HepG2 (cell line): ENCODE measurements at regions not wholly inside any gene's neighbourhood (a gene's known extent, or its start where the extent isn't known, plus 50 kb on each side); places are given as distances from the start of the nearest gene placed in this dataset.

Experiments
- ATAC-seq: fragments of 200-7000 bp; cut with Tn5 transposase; 3 replicates; pipeline ENCODE4 v1.9.1; 2020; ENCODE audit warnings: mild to moderate bottlenecking, moderate library complexity
- BruUV-seq: library from RNA; stranded (reverse); fragments of 400-500 nt; replicated peaks from 2 replicates; lab custom pipeline; 2021; lab: Mats Ljungman, UMichigan
- CTCF ChIA-PET: fragments of 300-600 bp; formaldehyde crosslinking; extraction: SDS; loops from one replicate; lab custom pipeline; 2021; ENCODE audit warnings: low total read pairs, inconsistent platforms, low intra/inter-chr PET ratio; lab: Yijun Ruan, JAX
- POLR2A ChIA-PET: fragments of 350-600 bp; sonication (Branson Sonifier 250); formaldehyde crosslinking; loops from one replicate; lab custom pipeline; 2020; ENCODE audit warnings: antibody characterized with exemption, inconsistent platforms; lab: Yijun Ruan, JAX
- DNase-seq: peaks from one replicate; pipeline ENCODE4 v3.0.0-alpha.2; 2015; ENCODE audit warnings: low spot score
- FAIRE-seq: peaks from 3 replicates; lab custom pipeline; 2011; peaks lifted over from hg19 to GRCh38; lab: Jason Lieb, UNC
- H2AFZ ChIP-seq: one replicate; pipeline ENCODE4 v1.6.1; 2011; ENCODE audit warnings: low read length, inconsistent platforms
- H3K27ac ChIP-seq: fragments of 300-600 bp; 3 replicates; pipeline ENCODE4 v1.8.0; 2011; ENCODE audit warnings: mixed run types, mild to moderate bottlenecking, mixed read lengths, low read length, inconsistent platforms; ENCODE audit not compliant: insufficient read depth; ENCODE audit errors: extremely low read length
- H3K27me3 ChIP-seq, 2 experiments: fragments of 200-600 bp in 1 of 2; 2 replicates in 1 of 2; 3 replicates in 1 of 2; pipeline versions ENCODE4 v1.6.0 to v1.8.0; 2011; ENCODE audit warnings: low read length in 2 of 2, mild to moderate bottlenecking in 2 of 2, moderate library complexity in 2 of 2, inconsistent platforms in 1 of 2; ENCODE audit not compliant: insufficient read depth in 2 of 2, control insufficient read depth in 1 of 2
- H3K36me3 ChIP-seq, 2 experiments: fragments of 200-600 bp in 1 of 2; replicated peaks in 1 of 2; 2 replicates in 1 of 2; 3 replicates in 1 of 2; pipeline versions ENCODE4 v1.5.1 to v1.8.0; 2011; ENCODE audit warnings: low read length in 2 of 2, inconsistent platforms in 1 of 2; ENCODE audit not compliant: insufficient read depth in 2 of 2, control insufficient read depth in 1 of 2
- H3K4me1 ChIP-seq: 2 replicates; pipeline ENCODE4 v1.5.1; 2012; ENCODE audit warnings: low read length, inconsistent platforms; ENCODE audit not compliant: insufficient read depth
- H3K4me2 ChIP-seq: 2 replicates; pipeline ENCODE4 v1.6.0; 2011; ENCODE audit warnings: low read depth, low read length, inconsistent platforms
- H3K4me3 ChIP-seq, 3 experiments: fragments of 200-600 bp in 1 of 3; sonication (generic), shearing (Covaris generic) in 1 of 3; replicated peaks in 1 of 3; 2 replicates each; pipeline ENCODE4 v1.5.1; 2011 to 2016; ENCODE audit warnings: low read length in 3 of 3, inconsistent platforms in 2 of 3, low read depth in 2 of 3, mild to moderate bottlenecking in 2 of 3, control low read depth in 1 of 3, mixed read lengths in 1 of 3; ENCODE audit not compliant: insufficient read depth in 1 of 3
- H3K79me2 ChIP-seq: one replicate; pipeline ENCODE4 v1.6.1; 2011; ENCODE audit warnings: low read length, inconsistent platforms; ENCODE audit not compliant: insufficient read depth
- H3K9ac ChIP-seq: 2 replicates; pipeline ENCODE4 v1.6.0; 2011; ENCODE audit warnings: mild to moderate bottlenecking, low read depth, low read length, inconsistent platforms; ENCODE audit not compliant: insufficient read depth
- H3K9me3 ChIP-seq: 2 replicates; pipeline ENCODE4 v1.5.1; 2012; ENCODE audit warnings: mild to moderate bottlenecking, low read length
- H4K20me1 ChIP-seq: 2 replicates; pipeline ENCODE4 v1.6.0; 2011; ENCODE audit warnings: inconsistent platforms, mild to moderate bottlenecking, low read length, moderate library complexity; ENCODE audit not compliant: insufficient read depth
- ARID5B ChIP-seq: IDR thresholded peaks from 2 replicates; pipeline ENCODE4 v1.4.0; 2020; ENCODE audit warnings: mild to moderate bottlenecking, missing genetic modification reagents
- GATAD2A ChIP-seq: IDR thresholded peaks from 2 replicates; pipeline ENCODE4 v1.6.1; 2016
- HDAC2 ChIP-seq: sonication (generic); formaldehyde crosslinking; IDR thresholded peaks from 2 replicates; pipeline ENCODE4 v1.4.0; 2020; ENCODE audit warnings: missing genetic modification reagents
- NCOA1 ChIP-seq: sonication (generic); formaldehyde crosslinking; IDR thresholded peaks from 2 replicates; pipeline ENCODE4 v1.9.0; 2021; ENCODE audit warnings: missing genetic modification reagents
- NR2F6 ChIP-seq, 2 experiments: IDR thresholded peaks; 2 replicates each; pipeline ENCODE4 v1.6.1; 2016; ENCODE audit warnings: antibody characterized with exemption in 1 of 2, mild to moderate bottlenecking in 1 of 2
- POGZ ChIP-seq: sonication (generic); formaldehyde crosslinking; IDR thresholded peaks from 2 replicates; pipeline ENCODE4 v1.4.0; 2020; ENCODE audit warnings: mild to moderate bottlenecking, missing genetic modification reagents
- SYNCRIP ChIP-seq: fragments of 200-400 bp; formaldehyde crosslinking; IDR thresholded peaks from 2 replicates; pipeline ENCODE4 v1.6.1; 2018; ENCODE audit warnings: mild to moderate bottlenecking, low read depth, low read length; ENCODE audit not compliant: insufficient read depth
- ZBTB20 ChIP-seq: sonication (generic); formaldehyde crosslinking; IDR thresholded peaks from 2 replicates; pipeline ENCODE4 v1.8.1; 2023; ENCODE audit warnings: missing genetic modification reagents, low read depth, mild to moderate bottlenecking, borderline replicate concordance
- ZNF362 ChIP-seq: sonication (generic); formaldehyde crosslinking; IDR thresholded peaks from 2 replicates; pipeline ENCODE4 v1.4.0; 2020; ENCODE audit warnings: missing genetic modification reagents, mild to moderate bottlenecking, borderline replicate concordance
- ZNF430 ChIP-seq: sonication (generic); formaldehyde crosslinking; IDR thresholded peaks from 2 replicates; pipeline ENCODE4 v1.9.0; 2021; ENCODE audit warnings: mild to moderate bottlenecking, missing genetic modification reagents
- ZNF644 ChIP-seq: IDR thresholded peaks from 2 replicates; pipeline ENCODE4 v1.6.1; 2016; ENCODE audit warnings: low read depth
- ZSCAN20 ChIP-seq: sonication (generic); formaldehyde crosslinking; IDR thresholded peaks from 2 replicates; pipeline ENCODE4 v1.4.0; 2020; ENCODE audit warnings: missing genetic modification reagents, mild to moderate bottlenecking, borderline replicate concordance
- WGBS: methylation state at CpG from one replicate; pipeline ENCODE4 v1.1.6; 2017; ENCODE audit warnings: low lambda C conversion rate; 5-methylcytosine and 5-hydroxymethylcytosine counted together
- in situ Hi-C: cut with HindIII; loops from 2 replicates; pipeline ENCODE4 v1.10.0; 2017; ENCODE audit warnings: low pct_unique_long_range_greater_than_20kb; ENCODE audit not compliant: extremely low pct_ligation_motif_present
- intact Hi-C: fragments of 100-400 bp; cut with micrococcal nuclease; formaldehyde crosslinking; loops from one replicate; pipeline ENCODE4 v1.10.0; 2022; ENCODE audit not compliant: unreplicated experiment
- TF ChIP-seq, protein P1 (sequence below): sonication (generic); formaldehyde crosslinking; IDR thresholded peaks from 2 replicates; pipeline ENCODE4 v1.5.1; 2020; ENCODE audit warnings: mild to moderate bottlenecking, missing genetic modification reagents, moderate library complexity
- TF ChIP-seq, protein P2 (sequence below): sonication (generic); formaldehyde crosslinking; IDR thresholded peaks from 2 replicates; pipeline ENCODE4 v1.9.0; 2022; ENCODE audit warnings: missing genetic modification reagents, mild to moderate bottlenecking, borderline replicate concordance

DNA sequence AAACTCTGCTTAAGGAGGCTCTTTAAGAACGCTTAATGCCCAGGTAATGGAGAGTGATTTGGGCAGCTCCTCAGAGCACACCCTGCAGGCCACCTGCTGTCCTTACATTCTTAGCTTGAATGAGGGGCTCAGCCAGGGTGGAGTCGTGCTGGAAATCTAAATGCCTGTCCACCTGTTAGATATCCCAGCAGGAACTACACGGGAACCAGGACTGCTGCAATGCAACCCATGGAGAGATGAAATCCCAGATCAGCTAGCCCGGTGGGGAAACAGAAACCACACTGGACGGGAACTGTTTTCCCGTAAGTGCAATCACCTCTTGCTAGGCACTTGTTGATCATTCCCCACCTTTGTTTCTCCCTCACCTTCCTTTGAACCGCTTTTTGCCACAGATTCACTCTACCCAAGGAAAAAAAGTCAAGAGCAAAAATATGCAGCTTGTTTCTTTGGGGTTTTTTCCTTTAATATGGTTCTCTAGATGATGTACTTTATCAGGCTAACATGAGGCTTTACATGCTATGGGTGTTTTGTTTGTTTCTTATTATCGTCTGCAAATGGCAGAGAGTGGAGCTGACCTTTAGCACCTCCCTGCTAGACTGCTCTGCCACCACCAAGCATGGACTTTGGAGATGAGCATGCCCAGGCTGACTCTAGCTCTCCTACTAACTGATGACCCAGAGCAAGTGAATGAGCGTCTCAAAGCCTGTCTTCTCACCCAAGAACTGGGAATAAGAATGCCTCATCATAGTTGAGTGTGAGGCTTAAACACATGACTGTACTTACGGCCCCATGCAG, 125.9 kb upstream of the TNFAIP3 start:
- H3K9me3 ChIP-seq, result no peaks in the 10 kb centered on the region
- peak; percentile 73 for ATAC-seq
- no peak overlapping the region for H3K27ac ChIP-seq
- no peak for FAIRE-seq
- peak overlapping the region; percentile 8 for H2AFZ ChIP-seq
- no peak overlapping the region for H3K4me3 ChIP-seq
- no peaks in the 10 kb centered on the region for H3K36me3 ChIP-seq
- no peak overlapping the region for H3K9ac ChIP-seq
- no peaks in the 10 kb centered on the region for H4K20me1 ChIP-seq
- no TSS peak for BruUV-seq
- CTCF ChIA-PET, result no interaction called here
- peaks cover 67% of the 10 kb centered on the region for H3K4me1 ChIP-seq
- POLR2A ChIA-PET, result interaction anchor here (1.6 kb wide), 1 partner anchor 9 kb away, joined by 5 read pairs; no protein-coding TSS in a partner anchor
- no peaks in the 10 kb centered on the region for H3K27me3 ChIP-seq
- in situ Hi-C loops (no loop called here), intact Hi-C loops (no loop called here)
- 88% methylated on average over 10 of the region's 10 CpGs for WGBS
- no peaks in the 10 kb centered on the region for H3K79me2 ChIP-seq
- DNase-seq, result no peak
- no peak overlapping the region for H3K4me2 ChIP-seq
- TF ChIP-seq POGZ (CRISPR knock-in tag), result peak; percentile 81
- no peak for TF ChIP-seq ZSCAN20
- TF ChIP-seq GATAD2A, result 0 out of 2 replicates have a peak, but pooled peaks have one; percentile 9
- TF ChIP-seq, protein P1, sequence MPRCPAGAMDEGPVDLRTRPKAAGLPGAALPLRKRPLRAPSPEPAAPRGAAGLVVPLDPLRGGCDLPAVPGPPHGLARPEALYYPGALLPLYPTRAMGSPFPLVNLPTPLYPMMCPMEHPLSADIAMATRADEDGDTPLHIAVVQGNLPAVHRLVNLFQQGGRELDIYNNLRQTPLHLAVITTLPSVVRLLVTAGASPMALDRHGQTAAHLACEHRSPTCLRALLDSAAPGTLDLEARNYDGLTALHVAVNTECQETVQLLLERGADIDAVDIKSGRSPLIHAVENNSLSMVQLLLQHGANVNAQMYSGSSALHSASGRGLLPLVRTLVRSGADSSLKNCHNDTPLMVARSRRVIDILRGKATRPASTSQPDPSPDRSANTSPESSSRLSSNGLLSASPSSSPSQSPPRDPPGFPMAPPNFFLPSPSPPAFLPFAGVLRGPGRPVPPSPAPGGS (CRISPR knock-in tag), result 0 out of 2 replicates have a peak, but pooled peaks have one; percentile 36
- TF ChIP-seq, protein P2, sequence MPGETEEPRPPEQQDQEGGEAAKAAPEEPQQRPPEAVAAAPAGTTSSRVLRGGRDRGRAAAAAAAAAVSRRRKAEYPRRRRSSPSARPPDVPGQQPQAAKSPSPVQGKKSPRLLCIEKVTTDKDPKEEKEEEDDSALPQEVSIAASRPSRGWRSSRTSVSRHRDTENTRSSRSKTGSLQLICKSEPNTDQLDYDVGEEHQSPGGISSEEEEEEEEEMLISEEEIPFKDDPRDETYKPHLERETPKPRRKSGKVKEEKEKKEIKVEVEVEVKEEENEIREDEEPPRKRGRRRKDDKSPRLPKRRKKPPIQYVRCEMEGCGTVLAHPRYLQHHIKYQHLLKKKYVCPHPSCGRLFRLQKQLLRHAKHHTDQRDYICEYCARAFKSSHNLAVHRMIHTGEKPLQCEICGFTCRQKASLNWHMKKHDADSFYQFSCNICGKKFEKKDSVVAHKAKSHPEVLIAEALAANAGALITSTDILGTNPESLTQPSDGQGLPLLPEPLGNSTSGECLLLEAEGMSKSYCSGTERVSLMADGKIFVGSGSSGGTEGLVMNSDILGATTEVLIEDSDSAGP (CRISPR knock-in tag), result peak; percentile 36; the same call in 1 of the 2 replicates
- TF ChIP-seq ZNF644 (CRISPR knock-in tag), result peak; percentile 83
- TF ChIP-seq SYNCRIP, result no peak
- TF ChIP-seq NR2F6 (IDR thresholded peaks at IDR 0.05), result 0 out of 2 replicates have a peak, but pooled peaks have one; percentile 19
- TF ChIP-seq NR2F6 (CRISPR knock-in tag; IDR thresholded peaks at IDR 0.05), result no peak
- no peak for TF ChIP-seq ZNF362 (CRISPR knock-in tag)
- 0 out of 2 replicates have a peak, but pooled peaks have one; percentile 18 for TF ChIP-seq ARID5B (CRISPR knock-in tag)
- 0 out of 2 replicates have a peak, but pooled peaks have one; percentile 55 for TF ChIP-seq NCOA1
- no peak for TF ChIP-seq HDAC2 (CRISPR knock-in tag)
- 0 out of 2 replicates have a peak, but pooled peaks have one; percentile 23 for TF ChIP-seq ZNF430
- no peak for TF ChIP-seq ZBTB20 (CRISPR knock-in tag)
